T1000 (cell line): ENCODE measurements at regions not wholly inside any gene's neighbourhood (a gene's known extent, or its start where the extent isn't known, plus 50 kb on each side); places are given as distances from the start of the nearest gene placed in this dataset.
"Not testable (repeated sequence)": the region's sequence is repeated elsewhere in the genome, so short reads cannot be mapped to it uniquely, and the experiment has no call there.

ENCODE experiments used
- DNase-seq: peaks from one replicate; lab custom pipeline; 2025; ENCODE audit warnings: mixed read lengths; lab: John Stamatoyannopoulos, UW

DNA sequence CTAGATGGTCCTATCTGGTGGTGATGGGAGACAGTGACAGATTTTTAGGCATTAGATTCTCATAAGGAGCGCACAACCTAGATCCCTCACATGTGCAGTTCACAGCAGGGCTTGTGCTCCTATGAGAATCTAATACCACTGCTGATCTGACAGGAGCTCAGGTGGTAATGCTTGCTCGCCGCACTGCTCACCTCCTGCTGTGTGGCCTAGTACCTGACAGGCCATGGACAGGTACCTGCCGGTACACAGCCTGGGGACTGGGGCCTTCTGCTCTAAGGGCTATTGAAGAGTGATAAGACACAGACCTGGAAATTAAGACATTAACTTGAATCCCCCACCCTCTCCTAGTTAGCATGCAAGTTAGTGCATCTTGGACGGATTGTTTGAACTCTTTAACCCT lies 64.4 kb downstream of the KLRB1 start:
- not testable (repeated sequence) for DNase-seq

GRCh38 chr12:9542827-9543226 lies 64.9 kb downstream of the KLRB1 start:
- not testable (repeated sequence) for DNase-seq

DNA sequence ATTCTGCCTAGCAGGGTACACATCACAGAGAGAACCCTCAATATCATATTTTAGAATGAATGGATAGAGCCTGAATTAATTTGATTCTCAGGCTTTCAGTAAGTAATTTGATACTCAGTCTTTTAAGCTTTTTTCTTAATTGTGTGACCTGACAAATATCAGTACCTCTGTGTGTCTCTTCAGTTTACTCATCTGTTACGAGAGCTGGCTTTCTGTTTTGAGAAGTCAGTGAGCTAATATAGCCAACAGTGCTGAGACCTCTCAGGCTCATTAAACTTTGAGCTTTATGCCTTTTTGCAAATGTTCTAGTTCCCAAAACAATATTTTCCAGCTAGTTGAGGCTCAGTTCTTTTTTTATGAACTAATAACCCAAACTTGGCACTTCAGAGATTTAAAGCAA lies 91.8 kb downstream of the KLRB1 start:
- not testable (repeated sequence) for DNase-seq

DNA sequence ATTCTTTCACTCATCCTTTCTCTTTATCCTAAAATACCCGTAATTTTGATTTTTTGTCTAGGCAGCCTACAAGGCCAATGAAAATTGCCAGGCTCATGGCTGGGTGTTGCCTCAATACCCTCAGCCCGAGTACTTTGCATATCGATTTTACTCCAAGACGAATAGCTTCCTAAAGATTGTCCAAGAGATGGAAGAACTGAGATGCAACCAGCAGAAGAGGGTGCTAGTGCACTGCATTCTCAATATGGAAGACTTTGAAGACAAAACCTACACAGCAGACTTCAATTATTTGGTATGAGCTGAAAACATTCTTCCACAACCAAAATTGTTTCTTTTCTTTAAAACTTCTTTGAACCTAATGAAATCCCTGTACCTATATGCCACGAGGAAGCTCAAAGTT lies 95.0 kb downstream of the KLRB1 start:
- DNase-seq: not testable (repeated sequence)

GRCh38 chr12:9510392-9511011 lies 97.2 kb downstream of the KLRB1 start:
- not testable (repeated sequence) for DNase-seq

- no peak for DNase-seq
Measured at GRCh38 chr12:9509464-9510161, 98.1 kb downstream of the KLRB1 start.

- DNase-seq: no peak
Measured at GRCh38 chr12:9506746-9507145, 101.0 kb downstream of the KLRB1 start.

- not testable (repeated sequence) for DNase-seq
Measured at GRCh38 chr12:9503384-9503783, 104.3 kb downstream of the KLRB1 start.

DNA sequence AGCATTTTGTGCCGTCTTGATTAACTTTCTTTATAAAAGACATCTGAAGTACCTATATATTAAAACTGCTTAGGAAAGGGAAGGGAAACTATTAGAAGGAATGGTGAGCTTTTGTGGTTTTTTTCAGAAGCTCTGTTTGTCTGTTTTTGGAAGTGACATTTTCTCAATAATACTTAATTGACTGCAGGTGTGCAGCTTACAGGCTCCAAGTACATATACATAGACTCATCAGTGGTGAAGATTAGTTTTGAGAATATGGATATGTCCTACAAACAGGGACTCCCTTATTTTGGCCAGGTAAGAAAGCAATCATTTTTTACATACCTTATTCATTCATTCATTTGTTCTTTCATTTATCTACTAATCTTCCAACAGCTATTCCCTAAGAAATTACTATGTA lies 104.9 kb downstream of the KLRB1 start:
- not testable (repeated sequence) for DNase-seq

DNA sequence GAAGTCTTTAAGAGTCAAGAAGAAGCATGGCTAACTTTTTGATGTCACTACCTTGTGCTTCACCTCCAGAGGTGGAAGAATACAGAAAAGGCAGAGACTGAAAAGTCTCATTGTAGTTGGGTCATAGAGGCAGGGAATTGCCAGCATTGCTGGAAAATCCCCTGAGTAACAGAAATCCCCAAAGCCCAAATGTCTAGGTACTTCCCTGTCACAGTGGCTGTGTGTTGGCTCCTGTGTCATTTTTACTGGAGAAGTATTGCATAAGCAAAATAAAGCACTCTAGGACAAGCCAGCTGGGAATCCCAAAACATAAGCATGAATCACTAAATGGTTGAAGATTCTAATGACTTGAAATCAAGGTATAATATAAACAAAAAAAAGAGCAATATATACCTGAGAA lies 114.4 kb downstream of the KLRB1 start:
- not testable (repeated sequence) for DNase-seq

- DNase-seq: not testable (repeated sequence)
Measured at GRCh38 chr12:9481289-9481688, 126.4 kb downstream of the KLRB1 start.

DNA sequence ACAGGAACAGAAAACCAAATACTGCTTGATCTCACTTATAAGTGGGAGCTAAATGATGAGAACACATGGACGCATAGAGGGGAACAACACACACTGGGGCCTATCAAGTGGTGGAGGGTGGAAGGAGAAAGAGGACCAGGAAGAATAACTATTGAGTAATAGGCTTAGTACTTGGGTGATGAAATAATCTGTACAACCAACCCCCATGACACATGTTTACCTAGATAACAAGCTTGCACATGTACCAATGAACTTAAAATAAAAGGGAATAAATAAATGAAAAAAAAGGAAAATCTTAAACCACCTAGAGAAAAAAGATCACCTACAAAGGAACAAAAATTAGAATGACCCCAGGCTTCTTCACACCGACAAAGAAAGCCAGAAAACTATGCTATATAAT lies 133.5 kb downstream of the KLRB1 start:
- DNase-seq: not testable (repeated sequence)

GRCh38 chr12:9473638-9474037 lies 134.1 kb downstream of the KLRB1 start:
- not testable (repeated sequence) for DNase-seq

- not testable (repeated sequence) for DNase-seq
Measured at GRCh38 chr12:9471501-9471900, 136.2 kb downstream of the KLRB1 start.

DNA sequence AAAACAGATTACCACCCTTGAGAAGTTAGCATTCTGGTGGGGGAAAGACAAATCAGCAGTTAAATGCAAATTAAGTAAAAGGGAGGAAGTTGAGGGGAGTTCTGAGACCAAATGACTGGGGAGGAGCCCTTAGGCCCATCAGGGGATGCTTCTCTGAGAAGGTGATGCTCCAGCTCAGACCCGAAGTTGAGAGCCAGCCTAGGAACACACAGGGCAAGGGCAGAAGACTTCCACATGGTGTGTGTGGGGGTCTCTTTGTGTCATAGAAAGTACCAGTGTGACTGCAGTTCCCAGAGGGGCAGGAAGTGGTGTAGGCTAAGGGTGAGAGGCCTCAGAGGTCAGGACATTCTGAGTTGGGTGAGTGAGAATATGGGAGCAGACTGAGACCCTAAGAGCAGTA lies 137.3 kb downstream of the KLRB1 start:
- not testable (repeated sequence) for DNase-seq

DNA sequence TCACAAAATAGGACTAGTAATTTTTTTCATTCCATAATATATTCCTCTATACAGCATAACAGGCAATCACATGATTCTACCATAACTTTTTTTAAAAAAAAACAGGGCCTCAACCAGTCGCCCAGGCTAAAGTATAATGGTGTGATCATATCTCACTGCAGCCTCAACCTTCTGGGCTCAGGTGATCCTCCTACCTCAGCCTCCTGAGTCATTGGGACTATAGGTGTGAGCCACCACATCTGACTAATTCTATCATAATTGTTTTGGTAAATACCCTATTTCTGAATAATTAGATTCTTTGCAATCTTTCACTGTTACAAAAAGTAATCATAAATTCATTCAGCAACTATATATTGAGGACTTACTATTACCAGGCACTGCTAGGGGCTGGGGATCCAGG lies 137.8 kb downstream of the KLRB1 start:
- not testable (repeated sequence) for DNase-seq

- not testable (repeated sequence) for DNase-seq
Measured at GRCh38 chr12:9469463-9469862, 138.3 kb downstream of the KLRB1 start.

DNA sequence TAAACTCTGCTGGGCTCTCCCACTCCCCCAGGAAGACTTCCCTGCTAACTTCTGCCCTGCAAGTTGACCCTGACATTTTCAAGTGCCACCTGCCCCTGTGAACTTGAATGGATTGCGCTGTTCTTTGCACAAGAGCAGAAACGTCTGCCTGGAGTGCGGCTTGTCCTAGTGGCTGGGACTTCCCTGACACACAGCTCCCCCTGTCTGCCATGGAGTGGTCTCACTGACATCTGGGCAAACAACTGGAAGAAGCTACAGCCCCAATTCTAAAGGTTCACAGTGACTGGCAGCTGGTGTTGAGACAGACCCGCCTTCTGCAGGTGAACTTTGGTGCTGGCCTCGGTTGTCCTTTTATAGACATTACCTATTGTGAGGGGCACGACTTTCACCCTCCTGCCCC lies 138.7 kb downstream of the KLRB1 start:
- DNase-seq: not testable (repeated sequence)

GRCh38 chr12:9468144-9468543 lies 139.6 kb downstream of the KLRB1 start:
- not testable (repeated sequence) for DNase-seq

DNA sequence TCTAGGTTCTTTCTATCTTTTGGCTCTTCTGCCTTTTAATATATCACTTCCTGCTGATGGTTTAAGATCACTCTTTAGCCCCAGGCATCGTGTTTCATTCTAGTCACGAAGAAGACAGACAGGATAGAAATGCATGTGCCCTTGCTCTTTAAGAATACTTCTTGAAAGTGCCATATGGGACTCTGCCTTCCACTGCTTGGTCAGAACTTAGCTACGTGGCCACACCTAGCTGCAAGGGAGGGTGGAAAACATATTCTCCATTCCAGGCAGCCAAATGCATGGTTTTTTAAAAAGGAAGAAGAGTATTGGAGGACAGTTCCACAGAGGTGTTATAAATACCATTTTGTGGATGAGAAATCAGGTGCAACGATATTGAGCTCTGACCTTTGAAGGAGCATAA lies 143.3 kb downstream of the KLRB1 start:
- no peak for DNase-seq

GRCh38 chr12:9455516-9455915 lies 152.2 kb downstream of the KLRB1 start:
- peak; percentile 58 for DNase-seq

DNA sequence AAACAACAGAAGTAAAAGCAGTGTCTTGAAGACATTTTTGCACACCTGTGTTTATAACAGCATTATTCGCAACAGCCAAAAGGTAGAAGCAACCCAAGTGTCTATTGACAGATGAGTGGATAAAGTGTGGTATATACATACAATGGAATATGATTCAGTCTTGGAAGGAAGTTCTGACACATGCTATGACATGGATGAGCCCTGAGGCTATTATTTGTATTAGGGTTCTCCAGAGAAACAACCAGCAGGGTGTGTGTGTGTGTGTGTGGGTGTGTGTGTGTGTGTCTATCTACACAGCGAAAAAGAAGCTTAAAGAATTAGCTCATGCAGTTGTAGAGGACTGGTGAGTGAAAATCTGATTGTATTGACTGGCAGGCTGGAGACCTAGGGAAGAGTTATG lies 153.7 kb downstream of the KLRB1 start:
- not testable (repeated sequence) for DNase-seq

DNA sequence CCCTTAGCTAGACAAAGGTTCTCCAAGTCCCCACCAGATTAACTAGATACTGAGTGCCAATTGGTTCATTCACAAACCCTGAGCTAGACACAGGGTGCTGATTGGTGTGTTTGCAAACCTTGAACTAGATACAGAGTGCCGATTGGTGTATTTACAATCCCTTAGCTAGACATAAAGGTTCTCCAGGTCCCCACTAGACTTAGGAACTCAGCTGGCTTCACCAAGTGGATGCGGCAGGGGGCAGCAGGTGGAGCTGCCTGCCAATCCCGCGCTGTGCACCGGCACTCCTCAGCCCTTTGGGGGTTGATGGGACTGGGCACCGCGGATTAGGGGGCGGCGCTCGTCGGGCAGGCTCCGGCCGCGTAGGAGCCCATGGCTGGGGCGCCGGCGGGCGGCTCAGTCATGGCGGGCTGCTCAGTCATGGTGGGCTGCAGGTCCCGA lies 157.6 kb downstream of the KLRB1 start:
- not testable (repeated sequence) for DNase-seq
